Endothelial cell of umbilical vein (primary cell): ENCODE measurements at regions not wholly inside any gene's neighbourhood (a gene's known extent, or its start where the extent isn't known, plus 50 kb on each side); places are given as distances from the start of the nearest gene placed in this dataset.

Experiments
- BruUV-seq: library from RNA; stranded (reverse); fragments of 400-500 nt; replicated peaks from 2 replicates; lab custom pipeline; 2021; lab: Mats Ljungman, UMichigan
- CTCF ChIA-PET: fragments of 300-600, 350-600 bp; sonication (Branson Sonifier 250); formaldehyde crosslinking; loops from one replicate; lab custom pipeline; 2021; ENCODE audit warnings: antibody characterized with exemption, inconsistent platforms; lab: Charles Lee
- POLR2A ChIA-PET: fragments of 300-600, 350-600 bp; sonication (Branson Sonifier 250); formaldehyde crosslinking; loops from one replicate; lab custom pipeline; 2021; ENCODE audit warnings: antibody characterized with exemption, inconsistent platforms; lab: Charles Lee
- DNase-seq: peaks from one replicate; pipeline ENCODE4 v3.0.0-alpha.2; 2011; ENCODE audit warnings: low read depth, low spot score
- FAIRE-seq: peaks from 2 replicates; lab custom pipeline; 2011; peaks lifted over from hg19 to GRCh38; lab: Jason Lieb, UNC
- H2AFZ ChIP-seq: 2 replicates; pipeline ENCODE4 v1.6.0; 2012; ENCODE audit warnings: low read depth, low read length, control low read depth, inconsistent platforms
- H3K27ac ChIP-seq: 2 replicates; pipeline ENCODE4 v1.5.1; 2011; ENCODE audit warnings: low read depth, mild to moderate bottlenecking, control low read depth, low read length, moderate library complexity; ENCODE audit not compliant: insufficient read depth
- H3K27me3 ChIP-seq, 2 experiments: 2 replicates each; pipeline versions ENCODE4 v1.6.0 to v1.6.1; 2011; ENCODE audit warnings: low read length in 2 of 2, mixed read lengths in 1 of 2; ENCODE audit not compliant: control insufficient read depth in 2 of 2, insufficient read depth in 2 of 2
- H3K36me3 ChIP-seq, 2 experiments: 2 replicates in 1 of 2; 3 replicates in 1 of 2; pipeline ENCODE4 v1.5.1; 2011; ENCODE audit warnings: low read length in 2 of 2, mild to moderate bottlenecking in 1 of 2, moderate library complexity in 1 of 2; ENCODE audit not compliant: control insufficient read depth in 2 of 2, insufficient read depth in 2 of 2; ENCODE audit errors: extremely low read depth in 1 of 2
- H3K4me1 ChIP-seq: 3 replicates; pipeline ENCODE4 v1.5.1; 2011; ENCODE audit warnings: mild to moderate bottlenecking, low read length; ENCODE audit not compliant: control insufficient read depth, insufficient read depth; ENCODE audit errors: extremely low read depth
- H3K4me2 ChIP-seq: 2 replicates; pipeline ENCODE4 v1.6.1; 2011; ENCODE audit warnings: low read length, control low read depth, mixed read lengths; ENCODE audit not compliant: insufficient read depth
- H3K4me3 ChIP-seq, 3 experiments: fragments of 200-600 bp in 1 of 3; sonication (generic), shearing (Covaris generic) in 1 of 3; replicated peaks in 1 of 3; 2 replicates each; pipeline ENCODE4 v1.5.1; 2011 to 2016; ENCODE audit warnings: control low read depth in 3 of 3, low read length in 3 of 3, mild to moderate bottlenecking in 2 of 3, inconsistent platforms in 1 of 3, low read depth in 1 of 3, moderate library complexity in 1 of 3; ENCODE audit not compliant: insufficient read depth in 1 of 3
- H3K79me2 ChIP-seq: 2 replicates; pipeline ENCODE4 v1.6.0; 2012; ENCODE audit warnings: low read length, inconsistent platforms; ENCODE audit not compliant: control insufficient read depth, insufficient read depth
- H3K9ac ChIP-seq: replicated peaks from 2 replicates; pipeline ENCODE3; 2011; ENCODE audit warnings: low read length, control low read depth; ENCODE audit not compliant: insufficient read depth; ENCODE audit errors: extremely low read depth
- H3K9me1 ChIP-seq: replicated peaks from 3 replicates; pipeline ENCODE4 v1.6.0; 2011; ENCODE audit warnings: mild to moderate bottlenecking, low read length; ENCODE audit not compliant: control insufficient read depth, insufficient read depth; ENCODE audit errors: extremely low read depth
- H3K9me3 ChIP-seq: replicated peaks from 2 replicates; pipeline ENCODE4 v1.5.1; 2012; ENCODE audit warnings: low read length, inconsistent platforms; ENCODE audit not compliant: control insufficient read depth, insufficient read depth
- H4K20me1 ChIP-seq: replicated peaks from 2 replicates; pipeline ENCODE3; 2011; ENCODE audit warnings: mild to moderate bottlenecking, low read length; ENCODE audit not compliant: control insufficient read depth, insufficient read depth; ENCODE audit errors: extremely low read depth
- EZH2 ChIP-seq: IDR thresholded peaks from 2 replicates; pipeline ENCODE4 v1.6.1; 2012; ENCODE audit warnings: borderline replicate concordance, low read depth, mild to moderate bottlenecking, moderate library complexity, low read length, inconsistent platforms; ENCODE audit not compliant: severe bottlenecking
- FOS ChIP-seq: IDR thresholded peaks from 2 replicates; pipeline ENCODE4 v1.6.1; 2011; ENCODE audit warnings: mild to moderate bottlenecking, low read length, moderate library complexity, borderline replicate concordance; ENCODE audit not compliant: insufficient read depth
- GATA2 ChIP-seq: IDR thresholded peaks from 2 replicates; pipeline ENCODE4 v1.7.0; 2011; ENCODE audit warnings: low read depth, mild to moderate bottlenecking, moderate library complexity, mixed read lengths, low read length; ENCODE audit not compliant: insufficient read length, insufficient read depth
- JUN ChIP-seq: IDR thresholded peaks from 2 replicates; pipeline ENCODE4 v1.6.1; 2011; ENCODE audit warnings: borderline replicate concordance, low read depth; ENCODE audit not compliant: insufficient read length, insufficient read depth
- MAX ChIP-seq: IDR thresholded peaks from 2 replicates; pipeline ENCODE4 v1.6.1; 2011; ENCODE audit not compliant: insufficient read depth, insufficient read length
- MYC ChIP-seq: IDR thresholded peaks from one replicate; pipeline ENCODE4 v1.6.1; 2011; ENCODE audit warnings: mild to moderate bottlenecking, low read depth, low read length
- POLR2A ChIP-seq: IDR thresholded peaks from 2 replicates; pipeline ENCODE4 v1.6.1; 2012; ENCODE audit warnings: low read depth, mild to moderate bottlenecking, control low read depth, low read length
- POLR2AphosphoS5 ChIP-seq: IDR thresholded peaks from 2 replicates; pipeline ENCODE4 v1.6.1; 2012; ENCODE audit warnings: low read depth, mild to moderate bottlenecking, control low read depth, low read length, moderate library complexity; ENCODE audit not compliant: insufficient read depth
- dilution Hi-C: fragments of 300-500 bp; cut with MboI; formaldehyde crosslinking; loops from one replicate; pipeline ENCODE4 v1.15.0; 2019; ENCODE audit warnings: low sequenced_read_pairs; ENCODE audit not compliant: extremely low pct_ligation_motif_present
- intact Hi-C: fragments of 100-400 bp; cut with micrococcal nuclease; formaldehyde crosslinking; loops from one replicate; pipeline ENCODE4 v1.10.0; 2022
- TF ChIP-seq, protein P1 (sequence below), 2 donors: IDR thresholded peaks; 1 replicate in 1 of 2; 2 replicates in 1 of 2; pipeline ENCODE4 v1.5.1; 2011; ENCODE audit warnings: low read length in 2 of 2, mild to moderate bottlenecking in 2 of 2, moderate library complexity in 2 of 2, control low read depth in 1 of 2, inconsistent platforms in 1 of 2, low read depth in 1 of 2; ENCODE audit not compliant: insufficient read depth in 1 of 2; ENCODE audit errors: extremely low read depth in 1 of 2

DNA sequence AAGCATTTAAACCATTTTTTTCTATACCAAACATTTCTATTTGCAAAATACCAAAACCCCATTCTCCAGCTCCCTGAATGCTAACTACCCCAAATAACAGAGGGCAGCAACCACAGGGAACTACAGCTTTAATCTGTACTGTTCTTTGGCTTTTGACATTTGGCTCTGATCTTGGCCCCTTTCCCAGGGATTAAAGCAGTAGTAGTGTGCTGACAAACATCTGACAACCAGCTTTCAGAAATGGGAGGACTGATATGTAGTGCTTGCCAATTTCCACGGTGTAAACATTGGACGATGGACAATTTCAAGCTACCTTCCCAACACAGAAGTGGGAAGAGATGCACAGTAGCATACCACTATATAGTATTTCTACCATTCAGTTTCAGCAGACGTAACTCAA is 88.4 kb upstream of the TEAD1 start:
- Histone ChIP-seq H3K4me1 (no peaks in the 10 kb centered on the region), H3K4me2 (no peak overlapping the region), H3K4me3 (no peak overlapping the region), H3K9me1 (no peaks in the 10 kb centered on the region), H4K20me1 (no peaks in the 10 kb centered on the region), H3K9me3 (no peaks in the 10 kb centered on the region), H3K9ac (no peak overlapping the region), H3K79me2 (no peaks in the 10 kb centered on the region), H3K27me3 (peaks cover 15 to 18% of the 10 kb centered on the region in 2 experiments), H3K36me3 (no peaks in the 10 kb centered on the region), H3K27ac (no peak overlapping the region), H2AFZ (no peak overlapping the region)
- ChIA-PET CTCF (interaction anchor here (1.1 to 3.1 kb wide), 3 partner anchors 14 to 254 kb away, joined by 3 to 16 read pairs (median 8); no protein-coding TSS in a partner anchor), POLR2A (no interaction called here)
- no peak for DNase-seq
- intact Hi-C loops = no loop called here
- no TSS peak for BruUV-seq
- dilution Hi-C loops = no loop called here
- no peak for FAIRE-seq
- TF ChIP-seq, protein P1, sequence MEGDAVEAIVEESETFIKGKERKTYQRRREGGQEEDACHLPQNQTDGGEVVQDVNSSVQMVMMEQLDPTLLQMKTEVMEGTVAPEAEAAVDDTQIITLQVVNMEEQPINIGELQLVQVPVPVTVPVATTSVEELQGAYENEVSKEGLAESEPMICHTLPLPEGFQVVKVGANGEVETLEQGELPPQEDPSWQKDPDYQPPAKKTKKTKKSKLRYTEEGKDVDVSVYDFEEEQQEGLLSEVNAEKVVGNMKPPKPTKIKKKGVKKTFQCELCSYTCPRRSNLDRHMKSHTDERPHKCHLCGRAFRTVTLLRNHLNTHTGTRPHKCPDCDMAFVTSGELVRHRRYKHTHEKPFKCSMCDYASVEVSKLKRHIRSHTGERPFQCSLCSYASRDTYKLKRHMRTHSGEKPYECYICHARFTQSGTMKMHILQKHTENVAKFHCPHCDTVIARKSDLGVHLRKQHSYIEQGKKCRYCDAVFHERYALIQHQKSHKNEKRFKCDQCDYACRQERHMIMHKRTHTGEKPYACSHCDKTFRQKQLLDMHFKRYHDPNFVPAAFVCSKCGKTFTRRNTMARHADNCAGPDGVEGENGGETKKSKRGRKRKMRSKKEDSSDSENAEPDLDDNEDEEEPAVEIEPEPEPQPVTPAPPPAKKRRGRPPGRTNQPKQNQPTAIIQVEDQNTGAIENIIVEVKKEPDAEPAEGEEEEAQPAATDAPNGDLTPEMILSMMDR (IDR thresholded peaks at IDR 0.05; ENCODE audit: extremely low read depth in 1 of 2, insufficient read depth in 1 of 2, low read depth in 1 of 2, low read length in 2 of 2) = no peak
- TF ChIP-seq MAX (no peak), POLR2A (no peak), FOS (no peak), JUN (no peak), MYC (no peak), EZH2 (no peak), POLR2AphosphoS5 (no peak), GATA2 (no peak)
